Head of caudate nucleus (tissue), 42 donors: ENCODE measurements at regions not wholly inside any gene's neighbourhood (a gene's known extent, or its start where the extent isn't known, plus 50 kb on each side); places are given as distances from the start of the nearest gene placed in this dataset.

Source experiments
- DNase-seq, 42 donors: peaks; one replicate each; pipeline versions ENCODE4 v3.0.0 to v3.0.0-alpha.2; 2020 to 2021; ENCODE audit warnings: mixed read lengths in 7 of 42
- intact Hi-C: fragments of 100-400 bp; cut with DNase I; formaldehyde crosslinking; loops from one replicate; pipeline ENCODE4 v1.15.0; 2022

GRCh38 chr1:36625253-36625934 is 142.7 kb upstream of the CSF3R start:
- peak in 1 of 42 donors; percentile 18 for DNase-seq
- intact Hi-C loops = no loop called here

DNA sequence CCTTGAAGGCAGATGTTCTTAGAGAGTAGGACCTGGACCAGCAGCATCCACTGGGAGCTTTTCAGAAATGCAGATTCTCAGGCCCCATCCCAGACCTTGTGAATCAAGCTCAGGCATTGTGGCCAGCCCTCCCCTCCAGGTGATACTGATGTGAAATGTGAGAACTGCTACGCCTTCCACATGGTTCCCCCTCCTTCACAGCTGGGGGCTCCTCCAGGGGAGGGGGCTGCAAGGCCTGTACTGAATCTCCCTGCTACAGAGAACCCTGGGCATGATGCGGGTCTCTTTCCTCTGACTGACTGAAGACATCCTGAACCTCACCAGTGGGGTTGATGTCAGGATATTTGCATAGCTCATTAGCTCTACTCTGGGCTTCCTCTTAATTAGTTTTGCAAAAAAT is 141.8 kb upstream of the CSF3R start:
- intact Hi-C loops = no loop called here
- DNase-seq = no peak

DNA sequence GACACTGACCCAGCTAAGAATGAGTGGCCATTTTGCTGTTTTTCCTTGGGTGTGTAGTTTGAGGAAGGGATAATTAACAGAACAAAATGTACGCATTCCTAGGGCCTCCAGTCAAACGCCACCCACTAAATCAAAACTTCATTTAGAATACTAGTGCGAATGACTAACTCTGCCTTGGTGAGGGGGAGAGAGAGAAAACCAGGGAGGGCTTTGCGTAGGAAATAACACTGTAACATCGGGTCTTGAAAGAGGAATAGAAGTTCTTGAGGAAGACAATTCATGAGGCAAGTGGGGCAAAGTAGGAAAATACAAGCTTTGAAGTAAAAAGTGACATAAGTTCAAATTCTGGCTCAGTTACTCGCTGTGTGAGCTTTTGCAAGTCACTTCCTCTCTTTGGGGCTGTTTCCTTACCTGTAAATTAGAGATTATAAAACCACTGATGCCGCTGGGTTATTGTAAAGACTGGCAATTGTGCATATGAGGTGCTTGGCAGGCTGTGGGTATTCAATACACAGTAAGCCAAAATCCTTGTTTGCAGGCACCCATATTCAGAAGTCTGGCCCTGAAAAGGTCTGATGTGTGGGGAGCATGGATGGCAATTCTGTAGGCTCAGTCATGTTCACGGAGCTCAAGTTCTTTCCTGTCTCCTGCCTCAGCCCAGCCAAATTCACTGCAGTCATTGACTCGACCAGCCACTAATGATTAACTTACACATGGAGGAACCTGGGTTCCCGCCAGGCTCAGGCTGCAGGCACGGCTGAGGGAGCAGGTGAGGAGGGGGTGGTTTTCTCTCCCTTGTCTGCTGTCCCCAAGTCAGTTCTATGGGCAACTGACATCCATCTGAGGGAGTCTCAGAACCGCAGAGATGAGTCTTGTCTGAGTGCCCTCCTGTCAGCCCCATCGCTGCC is 140.3 kb upstream of the CSF3R start:
- intact Hi-C loops = no loop called here
- DNase-seq = peak in 18 of 42 donors; percentile 14 to 76 (median 39)

- intact Hi-C loops = no loop called here
- no peak for DNase-seq
Measured at GRCh38 chr1:36621531-36621930, 138.8 kb upstream of the CSF3R start.

DNA sequence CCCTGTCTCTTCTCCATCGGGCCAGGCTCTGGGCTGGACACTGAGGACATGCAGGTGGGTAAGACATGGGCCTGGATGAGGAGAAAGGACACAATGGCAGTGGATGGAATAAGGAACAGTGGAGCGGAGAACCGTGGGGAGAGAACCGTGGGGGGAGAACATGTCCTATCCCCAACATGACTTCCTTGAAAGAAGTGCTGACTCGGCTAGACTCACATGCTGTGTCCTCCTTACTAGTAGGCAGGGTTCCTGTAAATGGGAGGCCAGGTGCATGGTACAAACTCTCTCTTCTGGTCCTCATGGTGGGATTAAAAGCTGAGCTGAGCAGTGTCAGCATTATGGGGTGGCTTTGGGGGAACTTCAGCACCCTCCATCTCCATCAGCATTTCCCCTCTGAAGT is 137.4 kb upstream of the CSF3R start:
- intact Hi-C loops = no loop called here
- DNase-seq = no peak

GRCh38 chr1:36614991-36615390 is 132.3 kb upstream of the CSF3R start:
- DNase-seq = no peak
- intact Hi-C loops = no loop called here

DNA sequence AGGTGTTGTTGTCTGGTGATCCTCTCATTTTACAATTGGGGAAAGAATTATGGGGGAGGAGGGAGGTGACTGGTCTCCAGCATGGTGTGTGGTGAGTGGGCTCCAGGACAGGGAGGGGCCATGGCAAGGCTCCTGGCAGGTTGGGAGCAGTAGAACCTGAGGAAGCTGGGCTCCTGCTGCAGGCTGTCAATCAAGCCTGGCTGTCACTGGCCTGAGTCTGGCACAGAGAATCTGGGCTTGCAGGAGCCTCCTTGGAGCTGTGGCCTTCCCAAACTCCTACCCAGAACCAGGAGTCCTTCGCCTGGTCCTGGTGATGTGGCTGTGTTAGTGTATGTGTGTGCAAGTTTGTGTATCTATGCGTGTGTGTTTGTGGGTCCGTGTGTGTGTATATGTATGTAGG is 131.9 kb upstream of the CSF3R start:
- DNase-seq = no peak
- intact Hi-C loops = no loop called here

DNA sequence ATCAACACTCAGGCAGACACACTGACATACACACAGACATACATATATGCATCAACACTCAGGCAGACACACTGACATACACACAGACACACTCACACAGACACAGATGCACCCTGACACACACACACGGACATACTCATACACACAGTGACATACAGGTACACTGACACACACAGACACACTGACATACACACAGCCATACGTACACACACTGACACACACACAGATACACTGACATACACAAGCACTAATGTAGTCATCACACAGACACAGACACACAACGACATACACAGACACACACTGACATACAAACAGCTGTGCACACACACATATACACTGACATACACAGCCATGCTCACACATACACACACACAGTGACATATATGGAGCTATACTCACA is 131.0 kb upstream of the CSF3R start:
- intact Hi-C loops = no loop called here
- DNase-seq = no peak

- intact Hi-C loops = no loop called here
- DNase-seq = no peak
Measured at GRCh38 chr1:36612881-36613280, 130.2 kb upstream of the CSF3R start.

DNA sequence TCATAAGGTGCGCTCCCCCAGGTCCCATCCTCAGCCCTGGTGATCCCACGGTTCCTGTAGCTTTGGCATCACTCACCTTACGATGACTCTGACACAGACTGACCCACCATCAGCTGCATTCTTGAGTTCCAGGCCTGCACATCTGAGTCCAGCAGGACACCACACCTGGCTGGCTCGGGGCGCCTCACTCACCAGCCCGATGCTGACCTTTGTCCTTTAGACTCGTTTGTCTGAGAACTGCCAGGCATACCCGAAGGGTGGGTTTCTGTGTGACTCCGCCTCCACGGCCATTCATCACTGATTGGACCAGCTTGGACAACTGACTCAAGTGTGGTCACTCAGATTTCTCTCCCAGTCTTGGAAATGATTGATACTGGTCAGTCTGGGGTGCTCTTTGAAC is 129.4 kb upstream of the CSF3R start:
- intact Hi-C loops = no loop called here

GRCh38 chr1:36609241-36610027 is 126.7 kb upstream of the CSF3R start:
- DNase-seq = peak; percentile 33 to 89 (median 76)
- intact Hi-C loops = no loop called here

More for the DNA sequence above, 129.4 kb upstream of the CSF3R start:
- no peak for DNase-seq

DNA sequence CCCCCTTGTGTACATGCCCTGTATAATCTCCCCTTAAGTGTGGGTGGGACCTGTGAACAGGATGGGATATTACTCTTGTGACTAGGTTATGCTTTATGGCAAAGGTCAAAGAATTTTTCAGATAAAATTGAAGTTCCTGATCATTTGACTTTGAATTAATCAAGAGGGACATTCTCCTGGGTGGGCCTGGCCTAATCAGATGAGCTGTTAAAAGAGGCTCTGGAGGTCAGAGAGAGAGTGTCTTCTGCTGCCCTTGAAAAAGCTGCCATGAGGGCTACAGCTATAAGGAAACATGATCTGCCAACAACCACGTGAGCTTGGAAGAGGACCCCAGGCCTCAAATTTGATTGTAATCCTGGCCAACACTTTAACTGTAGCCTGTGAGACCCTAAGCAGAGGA is 125.6 kb upstream of the CSF3R start:
- no peak for DNase-seq
- intact Hi-C loops = no loop called here

- intact Hi-C loops = no loop called here
- DNase-seq = no peak
Measured at GRCh38 chr1:36607263-36607651, 124.5 kb upstream of the CSF3R start.

DNA sequence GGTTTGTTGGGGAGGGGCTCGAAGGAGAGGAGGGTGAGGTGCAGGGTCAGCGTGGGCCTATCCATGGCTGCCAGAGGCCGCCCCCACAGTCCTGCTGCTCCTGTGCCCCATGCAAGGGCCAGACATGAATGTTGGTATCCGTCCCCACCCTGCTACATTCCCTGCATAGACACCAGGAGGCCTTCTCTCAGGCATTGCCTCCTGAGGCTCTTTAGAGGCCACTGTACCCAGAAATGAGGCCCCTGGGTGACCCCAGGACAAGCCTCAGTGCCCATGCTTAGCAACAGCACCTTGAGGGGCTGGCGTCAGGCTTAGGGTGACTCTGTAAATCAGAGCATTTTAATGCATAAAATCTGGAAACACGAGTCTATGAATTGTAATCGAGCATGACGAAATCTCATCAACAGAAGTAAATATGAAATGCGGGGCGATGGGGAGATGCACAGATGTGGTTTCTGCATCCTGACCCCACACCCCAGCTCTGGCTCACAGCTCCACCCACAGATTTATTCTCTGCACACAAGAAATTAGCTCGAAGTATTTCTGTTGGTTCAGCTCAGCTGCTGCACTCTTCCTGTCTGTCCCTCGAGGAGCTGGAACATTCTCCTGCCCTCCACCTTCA is 124.0 kb upstream of the CSF3R start:
- intact Hi-C loops = no loop called here
- DNase-seq = no peak

DNA sequence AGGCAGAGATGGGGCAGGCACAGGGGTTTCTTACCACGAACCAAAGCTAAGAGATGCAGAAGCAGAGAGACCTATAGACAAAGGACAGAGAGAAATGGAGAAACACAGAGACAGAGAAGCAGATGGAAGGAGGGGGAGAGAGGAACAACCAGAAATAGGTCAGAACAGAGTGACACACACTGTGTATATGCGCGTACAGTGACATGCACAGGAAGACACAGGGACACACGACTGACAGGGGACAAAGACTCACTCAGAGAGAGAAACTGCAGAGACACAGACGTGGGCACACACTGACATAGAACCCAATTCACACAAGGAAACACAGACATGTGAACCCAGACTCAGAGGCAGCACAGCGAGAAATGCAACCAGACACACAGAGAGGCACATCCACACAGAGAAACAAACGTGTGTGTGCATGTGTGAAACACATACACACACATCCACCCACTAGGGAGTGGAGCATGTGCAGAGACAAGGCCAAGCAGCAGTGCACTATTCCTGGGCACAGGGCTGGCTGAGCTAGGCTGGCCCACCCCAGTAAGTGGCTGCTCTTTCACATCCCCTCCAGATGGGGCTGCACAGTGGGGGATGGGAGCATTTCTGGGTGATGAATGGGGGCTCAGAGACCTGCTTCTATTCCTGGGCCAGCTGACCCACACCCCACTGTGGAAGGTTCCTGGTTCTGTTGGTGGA is 123.4 kb upstream of the CSF3R start:
- intact Hi-C loops = no loop called here
- no peak for DNase-seq

- intact Hi-C loops = no loop called here
- DNase-seq = no peak
Measured at GRCh38 chr1:36603461-36603860, 120.7 kb upstream of the CSF3R start.

DNA sequence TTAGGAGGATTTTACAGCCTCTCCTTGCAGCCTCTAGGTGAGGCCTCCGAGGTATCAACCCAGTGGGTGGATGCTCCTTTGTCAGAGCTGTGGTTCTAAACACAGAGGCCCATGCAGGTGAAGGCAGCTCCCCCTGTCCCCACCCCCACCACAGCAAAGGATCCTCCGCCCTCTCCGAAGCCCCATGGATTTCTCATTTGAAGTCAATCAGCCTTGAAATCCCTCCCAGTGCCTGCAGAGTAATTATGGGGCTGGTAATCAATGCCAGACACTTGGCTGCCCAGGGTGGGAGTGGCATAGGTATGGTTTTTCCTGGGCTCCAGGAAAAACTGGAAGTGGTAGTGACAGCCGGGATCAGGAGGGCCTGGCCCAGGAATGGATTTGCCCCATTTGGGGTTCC is 119.5 kb upstream of the CSF3R start:
- intact Hi-C loops = no loop called here
- no peak for DNase-seq

DNA sequence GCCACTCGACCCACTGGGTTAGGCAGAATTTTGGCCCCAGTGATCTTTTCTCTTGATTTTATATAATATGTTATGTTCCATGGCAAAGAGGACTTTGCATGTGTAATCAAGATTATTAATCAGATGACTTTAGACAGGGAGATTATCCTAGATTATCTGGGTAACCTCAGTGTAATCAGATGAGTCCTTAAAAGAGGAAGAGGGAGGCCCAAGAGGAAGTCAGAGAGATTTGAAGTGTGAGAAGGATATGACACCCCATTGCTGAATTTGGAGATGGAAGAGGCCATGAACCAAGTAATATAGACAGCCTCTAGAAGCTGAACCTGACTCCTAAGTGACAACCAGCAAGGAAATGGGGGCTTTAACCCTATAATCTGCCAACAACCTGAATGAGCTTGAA is 117.1 kb upstream of the CSF3R start:
- no peak for DNase-seq

DNA sequence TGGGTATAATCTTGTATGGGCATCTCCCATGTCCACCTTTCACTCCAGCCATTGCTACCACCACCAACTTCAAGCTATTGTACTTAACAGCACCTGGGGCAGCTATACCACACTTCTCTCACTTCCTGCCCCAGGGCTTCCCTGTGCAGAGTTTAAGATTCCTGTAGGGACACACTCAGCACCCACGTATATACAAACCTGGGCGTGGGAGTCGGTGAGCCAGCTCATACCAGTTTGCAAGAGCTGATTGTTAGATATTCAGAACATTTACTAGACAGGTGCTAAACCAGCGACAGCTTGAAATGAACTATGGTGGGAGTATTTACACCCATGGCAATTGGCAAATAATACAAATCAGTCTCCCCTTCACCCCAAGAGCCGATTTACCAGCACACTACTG is 114.8 kb upstream of the CSF3R start:
- intact Hi-C loops = no loop called here
- peak in 38 of 42 donors; percentile 9 to 76 (median 42) for DNase-seq

More for the DNA sequence above, 117.1 kb upstream of the CSF3R start:
- intact Hi-C loops = no loop called here
